Progenitor cell of endocrine pancreas (in vitro differentiated cells): ENCODE measurements at regions not wholly inside any gene's neighbourhood (a gene's known extent, or its start where the extent isn't known, plus 50 kb on each side); places are given as distances from the start of the nearest gene placed in this dataset.

Experiments
- DNase-seq: peaks from one replicate; pipeline ENCODE4 v3.0.0; 2021; ENCODE audit warnings: low spot score; ENCODE audit not compliant: unreplicated experiment
- H3K27ac Mint-ChIP-seq: 2 replicates; pipeline ENCODE4 v1.8.0; 2021; ENCODE audit warnings: mild to moderate bottlenecking, moderate library complexity, mixed read lengths
- H3K27me3 Mint-ChIP-seq: 2 replicates; pipeline ENCODE4 v1.8.0; 2021; ENCODE audit warnings: mixed read lengths
- H3K36me3 Mint-ChIP-seq: 2 replicates; pipeline ENCODE4 v1.8.0; 2022; ENCODE audit warnings: mixed read lengths; ENCODE audit not compliant: insufficient read depth
- H3K4me1 Mint-ChIP-seq: 2 replicates; pipeline ENCODE4 v1.8.0; 2021; ENCODE audit warnings: low read depth, mixed read lengths
- H3K4me3 Mint-ChIP-seq: 2 replicates; pipeline ENCODE4 v1.8.0; 2021; ENCODE audit warnings: low read depth, mild to moderate bottlenecking, moderate library complexity, mixed read lengths
- H3K9me3 Mint-ChIP-seq: 2 replicates; pipeline ENCODE4 v1.8.0; 2021; ENCODE audit warnings: low read depth, mixed read lengths
- TF ChIP-seq, protein P1 (sequence below): fragments of 200-600 bp; sonication (generic); IDR thresholded peaks from one replicate; pipeline ENCODE4 v1.5.0; 2021; ENCODE audit warnings: antibody characterized with exemption, mild to moderate bottlenecking; ENCODE audit not compliant: unreplicated experiment

DNA sequence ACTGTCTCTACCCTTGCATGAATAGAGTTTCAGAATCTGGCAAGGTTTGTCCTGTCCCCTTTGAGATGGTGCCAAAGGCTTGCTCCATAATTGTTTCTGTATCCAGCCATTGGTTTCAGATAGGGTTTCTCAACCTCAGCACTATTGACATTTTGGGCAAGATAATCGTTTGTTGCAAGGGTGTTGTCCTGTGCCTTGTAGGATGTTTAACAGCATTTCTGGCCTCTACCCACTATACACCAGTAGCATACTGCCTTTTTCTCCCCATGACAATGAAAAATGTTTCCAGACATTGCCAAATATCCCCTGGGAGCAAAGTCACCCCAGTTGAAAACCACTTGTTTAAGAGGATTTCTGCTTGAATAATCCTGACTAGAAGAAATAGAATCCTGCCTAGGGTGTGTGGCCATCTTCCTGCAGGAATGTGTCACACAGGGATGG lies 126.8 kb downstream of the CDC42EP3 start:
- Mint-ChIP-seq H3K4me3 (no peak overlapping the region), H3K9me3 (no peaks in the 10 kb centered on the region), H3K4me1 (peaks cover 3% of the 10 kb centered on the region), H3K36me3 (no peaks in the 10 kb centered on the region), H3K27me3 (no peaks in the 10 kb centered on the region), H3K27ac (no peak overlapping the region)
- DNase-seq: no peak
- TF ChIP-seq, protein P1, sequence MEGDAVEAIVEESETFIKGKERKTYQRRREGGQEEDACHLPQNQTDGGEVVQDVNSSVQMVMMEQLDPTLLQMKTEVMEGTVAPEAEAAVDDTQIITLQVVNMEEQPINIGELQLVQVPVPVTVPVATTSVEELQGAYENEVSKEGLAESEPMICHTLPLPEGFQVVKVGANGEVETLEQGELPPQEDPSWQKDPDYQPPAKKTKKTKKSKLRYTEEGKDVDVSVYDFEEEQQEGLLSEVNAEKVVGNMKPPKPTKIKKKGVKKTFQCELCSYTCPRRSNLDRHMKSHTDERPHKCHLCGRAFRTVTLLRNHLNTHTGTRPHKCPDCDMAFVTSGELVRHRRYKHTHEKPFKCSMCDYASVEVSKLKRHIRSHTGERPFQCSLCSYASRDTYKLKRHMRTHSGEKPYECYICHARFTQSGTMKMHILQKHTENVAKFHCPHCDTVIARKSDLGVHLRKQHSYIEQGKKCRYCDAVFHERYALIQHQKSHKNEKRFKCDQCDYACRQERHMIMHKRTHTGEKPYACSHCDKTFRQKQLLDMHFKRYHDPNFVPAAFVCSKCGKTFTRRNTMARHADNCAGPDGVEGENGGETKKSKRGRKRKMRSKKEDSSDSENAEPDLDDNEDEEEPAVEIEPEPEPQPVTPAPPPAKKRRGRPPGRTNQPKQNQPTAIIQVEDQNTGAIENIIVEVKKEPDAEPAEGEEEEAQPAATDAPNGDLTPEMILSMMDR: no peak

DNA sequence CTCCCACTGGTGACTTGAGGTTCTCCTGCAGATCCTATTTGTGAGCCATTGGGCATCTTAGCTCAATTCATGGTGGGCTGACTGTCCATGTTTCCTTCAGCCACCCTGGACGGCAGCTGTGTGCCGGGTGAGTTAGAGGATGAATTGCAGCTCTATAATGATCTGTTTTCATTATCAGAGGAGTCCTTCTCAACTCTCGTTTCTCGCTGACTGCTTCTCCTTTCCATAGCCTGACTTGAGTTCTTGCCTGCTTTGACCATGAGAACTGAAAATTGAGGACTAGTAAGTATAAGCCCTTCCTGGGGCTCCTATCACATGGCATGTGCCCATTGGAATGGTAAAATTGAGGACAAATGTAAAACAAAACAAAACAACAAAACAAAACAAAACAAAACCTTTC lies 121.8 kb downstream of the CDC42EP3 start:
- no peaks in the 10 kb centered on the region for H3K27me3 Mint-ChIP-seq
- DNase-seq: no peak
- no peak overlapping the region for H3K4me3 Mint-ChIP-seq
- no peaks in the 10 kb centered on the region for H3K4me1 Mint-ChIP-seq
- TF ChIP-seq, protein P1: no peak
- no peak overlapping the region for H3K27ac Mint-ChIP-seq
- H3K36me3 Mint-ChIP-seq: no peaks in the 10 kb centered on the region
- H3K9me3 Mint-ChIP-seq: no peaks in the 10 kb centered on the region

- Mint-ChIP-seq H3K27me3 (no peaks in the 10 kb centered on the region), H3K36me3 (no peaks in the 10 kb centered on the region), H3K9me3 (no peaks in the 10 kb centered on the region), H3K4me1 (no peaks in the 10 kb centered on the region), H3K27ac (no peak overlapping the region), H3K4me3 (no peak overlapping the region)
- DNase-seq: no peak
- TF ChIP-seq, protein P1: no peak
Measured at GRCh38 chr2:37550190-37550589, 121.3 kb downstream of the CDC42EP3 start.

DNA sequence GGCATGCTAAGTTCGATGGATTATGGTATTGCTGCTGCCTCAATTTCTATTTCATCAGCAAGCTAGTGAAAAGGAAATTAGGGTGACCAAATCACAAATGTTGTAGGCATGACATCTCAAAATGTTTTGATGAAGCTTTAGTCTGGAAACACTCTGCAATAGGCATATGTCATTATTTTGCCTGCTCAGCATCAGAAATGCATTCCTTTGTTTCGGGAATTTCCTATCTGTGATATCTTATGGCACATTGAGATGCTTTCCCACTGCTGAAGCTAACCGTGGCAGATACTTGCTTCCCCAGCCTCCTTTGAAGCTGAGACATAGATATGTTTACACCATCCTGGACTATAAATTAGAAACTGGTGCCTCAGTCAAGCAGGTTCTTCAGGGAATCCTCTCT lies 119.7 kb downstream of the CDC42EP3 start:
- no peak for DNase-seq
- Mint-ChIP-seq H3K36me3 (no peaks in the 10 kb centered on the region), H3K4me1 (no peaks in the 10 kb centered on the region), H3K27ac (no peak overlapping the region), H3K27me3 (no peaks in the 10 kb centered on the region), H3K9me3 (no peaks in the 10 kb centered on the region), H3K4me3 (no peak overlapping the region)
- TF ChIP-seq, protein P1: no peak

- H3K27ac Mint-ChIP-seq: no peak overlapping the region
- DNase-seq: no peak
- H3K4me1 Mint-ChIP-seq: no peaks in the 10 kb centered on the region
- no peaks in the 10 kb centered on the region for H3K36me3 Mint-ChIP-seq
- TF ChIP-seq, protein P1: no peak
- H3K27me3 Mint-ChIP-seq: no peaks in the 10 kb centered on the region
- H3K9me3 Mint-ChIP-seq: no peaks in the 10 kb centered on the region
- no peak overlapping the region for H3K4me3 Mint-ChIP-seq
Measured at GRCh38 chr2:37552339-37552738, 119.1 kb downstream of the CDC42EP3 start.
